Ishikawa (cell line): ENCODE measurements at regions not wholly inside any gene's neighbourhood (a gene's known extent, or its start where the extent isn't known, plus 50 kb on each side); places are given as distances from the start of the nearest gene placed in this dataset.

Experiments
- CEBPB ChIP-seq: IDR thresholded peaks from 2 replicates; pipeline ENCODE4 v1.6.1; 2012
- CREB1 ChIP-seq: IDR thresholded peaks from 2 replicates; pipeline ENCODE4 v1.6.1; 2012; ENCODE audit warnings: low read depth
- EGR1 ChIP-seq: IDR thresholded peaks from 2 replicates; pipeline ENCODE4 v1.6.1; 2012
- EP300 ChIP-seq: IDR thresholded peaks from 2 replicates; pipeline ENCODE4 v1.6.1; 2012; ENCODE audit warnings: borderline replicate concordance
- FOXM1 ChIP-seq: IDR thresholded peaks from 2 replicates; pipeline ENCODE4 v1.6.1; 2012; ENCODE audit warnings: low read depth, borderline replicate concordance
- NFIC ChIP-seq: IDR thresholded peaks from 2 replicates; pipeline ENCODE4 v1.6.1; 2012
- RAD21 ChIP-seq: IDR thresholded peaks from 2 replicates; pipeline ENCODE4 v1.6.1; 2012; ENCODE audit warnings: low read depth
- TAF1 ChIP-seq: IDR thresholded peaks from 2 replicates; pipeline ENCODE4 v1.6.1; 2012; ENCODE audit warnings: low read depth, mild to moderate bottlenecking
- TCF12 ChIP-seq: IDR thresholded peaks from 2 replicates; pipeline ENCODE4 v1.6.1; 2012; ENCODE audit warnings: low read depth
- TEAD4 ChIP-seq: IDR thresholded peaks from 2 replicates; pipeline ENCODE4 v1.6.1; 2012
- YY1 ChIP-seq: IDR thresholded peaks from 2 replicates; pipeline ENCODE4 v1.6.1; 2012; ENCODE audit warnings: low read depth
- ZBTB7A ChIP-seq: IDR thresholded peaks from 2 replicates; pipeline ENCODE4 v1.6.1; 2012; ENCODE audit warnings: low read depth
- TF ChIP-seq, protein P1 (sequence below): IDR thresholded peaks from 2 replicates; pipeline ENCODE4 v1.6.1; 2012
- TF ChIP-seq, protein P2 (sequence below): IDR thresholded peaks from 2 replicates; pipeline ENCODE4 v1.6.1; 2012
- TF ChIP-seq, protein P3 (sequence below): IDR thresholded peaks from 2 replicates; pipeline ENCODE4 v1.6.1; 2012; ENCODE audit warnings: low read depth, mild to moderate bottlenecking

DNA sequence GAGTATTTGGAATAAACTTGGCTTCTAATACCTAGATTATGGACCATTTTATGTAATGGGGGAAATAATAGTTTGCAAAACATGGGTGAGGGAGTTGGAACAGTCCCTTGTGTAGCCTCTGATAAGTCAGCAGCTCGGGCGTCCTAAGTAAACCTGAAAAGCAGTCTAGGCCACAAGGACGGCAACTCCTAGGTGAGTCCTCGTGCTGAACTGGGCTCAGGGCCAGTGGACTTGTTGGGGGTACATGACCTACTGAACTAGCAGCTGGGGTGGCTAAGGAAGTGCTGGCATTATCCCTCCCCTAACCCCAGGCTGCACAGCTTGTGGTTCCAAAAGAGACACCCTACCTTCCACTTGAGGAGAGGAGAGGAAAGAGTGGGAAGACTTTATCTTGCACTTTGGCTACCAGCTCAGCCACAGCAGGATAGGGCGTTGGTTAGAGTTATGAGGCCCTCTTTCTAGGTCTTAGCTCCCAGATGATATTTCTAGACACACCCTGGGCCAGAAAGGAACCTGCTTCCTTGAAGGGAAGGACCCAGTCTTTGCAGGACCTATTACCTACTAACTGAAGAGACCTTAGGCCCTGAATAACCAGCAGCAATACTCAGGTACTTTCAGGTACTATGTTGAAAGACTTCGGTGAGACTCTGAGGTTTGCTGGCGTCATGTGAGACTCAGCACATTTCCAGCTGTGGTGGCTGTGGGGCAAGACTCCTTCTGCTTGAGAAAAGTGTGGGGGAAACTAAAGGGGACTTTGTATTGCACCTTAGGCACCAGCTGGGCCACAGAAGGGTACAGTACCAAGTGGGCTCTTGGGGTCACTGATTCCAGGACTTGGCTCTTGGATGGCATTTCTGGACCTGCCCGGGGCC is 71.0 kb downstream of the AQP4 start:
- TF ChIP-seq EP300 (no peak), YY1 (no peak)

DNA sequence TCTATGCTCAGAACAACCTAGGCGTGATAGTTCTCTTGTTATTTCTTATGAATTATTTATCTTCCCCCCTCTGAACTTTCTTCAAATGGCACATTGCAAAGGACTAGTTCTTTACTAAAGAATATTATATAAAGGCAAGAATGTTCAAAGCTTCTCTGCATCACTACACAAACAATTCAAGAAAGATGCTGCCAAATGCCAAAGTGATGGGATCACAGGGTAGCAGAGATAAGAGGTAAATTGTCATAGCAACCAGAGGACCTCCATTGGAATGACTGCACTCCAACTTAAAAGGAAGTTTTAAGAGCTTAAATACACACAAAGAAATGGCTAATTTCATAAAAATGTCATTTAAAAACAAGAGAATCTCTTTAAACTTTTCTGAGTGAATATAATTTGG is 72.8 kb downstream of the AQP4 start:
- no peak for TF ChIP-seq CREB1
- no peak for TF ChIP-seq TEAD4
- no peak for TF ChIP-seq ZBTB7A
- TF ChIP-seq, protein P1, sequence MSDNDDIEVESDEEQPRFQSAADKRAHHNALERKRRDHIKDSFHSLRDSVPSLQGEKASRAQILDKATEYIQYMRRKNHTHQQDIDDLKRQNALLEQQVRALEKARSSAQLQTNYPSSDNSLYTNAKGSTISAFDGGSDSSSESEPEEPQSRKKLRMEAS = no peak

DNA sequence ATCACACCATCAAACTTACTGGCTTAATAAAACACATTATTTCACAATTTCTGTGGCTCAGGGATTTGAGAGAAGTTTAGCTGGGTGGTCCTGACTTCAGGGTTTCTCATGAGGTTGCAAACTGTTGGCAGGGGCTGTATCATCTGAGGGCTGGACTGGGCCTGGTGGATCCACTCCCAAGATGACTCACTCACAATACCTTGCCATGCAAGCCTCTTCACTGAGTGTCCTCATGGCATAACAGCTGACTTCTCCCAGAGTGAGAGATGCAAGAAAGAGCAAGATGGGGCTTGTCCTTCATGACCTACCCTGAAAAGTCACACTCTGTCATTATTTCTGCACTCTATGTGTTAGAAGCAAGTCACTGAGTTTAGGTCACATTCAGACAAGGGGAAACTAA is 73.8 kb downstream of the AQP4 start:
- TF ChIP-seq, protein P2, sequence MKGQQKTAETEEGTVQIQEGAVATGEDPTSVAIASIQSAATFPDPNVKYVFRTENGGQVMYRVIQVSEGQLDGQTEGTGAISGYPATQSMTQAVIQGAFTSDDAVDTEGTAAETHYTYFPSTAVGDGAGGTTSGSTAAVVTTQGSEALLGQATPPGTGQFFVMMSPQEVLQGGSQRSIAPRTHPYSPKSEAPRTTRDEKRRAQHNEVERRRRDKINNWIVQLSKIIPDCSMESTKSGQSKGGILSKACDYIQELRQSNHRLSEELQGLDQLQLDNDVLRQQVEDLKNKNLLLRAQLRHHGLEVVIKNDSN = no peak
- TF ChIP-seq ZBTB7A = no peak
- TF ChIP-seq EGR1 = no peak
- no peak for TF ChIP-seq YY1
- TF ChIP-seq CREB1 = no peak
- TF ChIP-seq RAD21 = no peak
- TF ChIP-seq EP300 = no peak
- TF ChIP-seq TAF1 = no peak
- no peak for TF ChIP-seq FOXM1
- no peak for TF ChIP-seq NFIC
- TF ChIP-seq, protein P3, sequence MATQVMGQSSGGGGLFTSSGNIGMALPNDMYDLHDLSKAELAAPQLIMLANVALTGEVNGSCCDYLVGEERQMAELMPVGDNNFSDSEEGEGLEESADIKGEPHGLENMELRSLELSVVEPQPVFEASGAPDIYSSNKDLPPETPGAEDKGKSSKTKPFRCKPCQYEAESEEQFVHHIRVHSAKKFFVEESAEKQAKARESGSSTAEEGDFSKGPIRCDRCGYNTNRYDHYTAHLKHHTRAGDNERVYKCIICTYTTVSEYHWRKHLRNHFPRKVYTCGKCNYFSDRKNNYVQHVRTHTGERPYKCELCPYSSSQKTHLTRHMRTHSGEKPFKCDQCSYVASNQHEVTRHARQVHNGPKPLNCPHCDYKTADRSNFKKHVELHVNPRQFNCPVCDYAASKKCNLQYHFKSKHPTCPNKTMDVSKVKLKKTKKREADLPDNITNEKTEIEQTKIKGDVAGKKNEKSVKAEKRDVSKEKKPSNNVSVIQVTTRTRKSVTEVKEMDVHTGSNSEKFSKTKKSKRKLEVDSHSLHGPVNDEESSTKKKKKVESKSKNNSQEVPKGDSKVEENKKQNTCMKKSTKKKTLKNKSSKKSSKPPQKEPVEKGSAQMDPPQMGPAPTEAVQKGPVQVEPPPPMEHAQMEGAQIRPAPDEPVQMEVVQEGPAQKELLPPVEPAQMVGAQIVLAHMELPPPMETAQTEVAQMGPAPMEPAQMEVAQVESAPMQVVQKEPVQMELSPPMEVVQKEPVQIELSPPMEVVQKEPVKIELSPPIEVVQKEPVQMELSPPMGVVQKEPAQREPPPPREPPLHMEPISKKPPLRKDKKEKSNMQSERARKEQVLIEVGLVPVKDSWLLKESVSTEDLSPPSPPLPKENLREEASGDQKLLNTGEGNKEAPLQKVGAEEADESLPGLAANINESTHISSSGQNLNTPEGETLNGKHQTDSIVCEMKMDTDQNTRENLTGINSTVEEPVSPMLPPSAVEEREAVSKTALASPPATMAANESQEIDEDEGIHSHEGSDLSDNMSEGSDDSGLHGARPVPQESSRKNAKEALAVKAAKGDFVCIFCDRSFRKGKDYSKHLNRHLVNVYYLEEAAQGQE = no peak
- no peak for TF ChIP-seq TEAD4
- TF ChIP-seq, protein P1 = no peak
- TF ChIP-seq CEBPB = no peak
- TF ChIP-seq TCF12 = no peak

DNA sequence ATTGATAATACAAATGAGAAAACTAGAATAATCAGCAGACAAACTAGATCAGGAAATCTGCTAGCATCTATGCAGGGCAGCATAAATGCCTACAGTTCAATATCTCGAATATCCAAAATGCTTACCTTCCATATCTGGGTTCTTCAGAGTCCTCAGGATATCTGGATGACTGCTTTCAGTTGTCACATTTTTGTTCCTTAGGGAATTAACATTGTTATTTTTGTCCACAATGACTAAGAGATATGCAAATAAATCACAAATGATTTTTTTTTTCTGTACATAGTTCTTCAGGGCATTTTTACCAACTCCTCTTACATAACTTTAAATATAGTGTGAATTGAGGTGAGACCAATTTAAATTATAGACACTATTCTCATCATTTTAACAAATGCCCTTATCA is 80.9 kb downstream of the AQP4 start:
- TF ChIP-seq FOXM1 (no peak), EP300 (no peak), YY1 (no peak), ZBTB7A (no peak), TAF1 (no peak), NFIC (no peak), TCF12 (no peak), TEAD4 (no peak), CEBPB (no peak), RAD21 (no peak), EGR1 (no peak), CREB1 (no peak)
- TF ChIP-seq, protein P2 = no peak
- TF ChIP-seq, protein P1 = no peak
- TF ChIP-seq, protein P3 = no peak

DNA sequence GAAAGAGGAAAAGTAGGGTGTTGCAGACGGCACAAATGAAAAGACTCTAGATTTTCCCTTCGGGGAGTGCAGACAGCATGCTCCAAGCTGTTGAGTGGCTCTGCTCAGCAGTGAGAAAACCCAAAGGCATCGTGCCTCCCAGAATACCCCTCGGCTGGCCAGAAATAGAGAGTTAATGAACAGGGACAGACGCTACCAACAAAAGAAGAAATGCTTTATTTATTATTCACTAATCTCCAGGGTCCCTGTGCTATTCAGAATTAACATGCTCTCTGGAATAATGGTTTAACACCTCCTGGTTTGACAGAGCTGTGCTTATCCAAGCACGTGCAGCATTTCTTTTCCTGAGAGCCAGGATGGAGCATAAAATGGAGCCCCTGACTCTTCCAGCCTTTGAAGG is 82.3 kb downstream of the AQP4 start:
- TF ChIP-seq CREB1 = no peak

DNA sequence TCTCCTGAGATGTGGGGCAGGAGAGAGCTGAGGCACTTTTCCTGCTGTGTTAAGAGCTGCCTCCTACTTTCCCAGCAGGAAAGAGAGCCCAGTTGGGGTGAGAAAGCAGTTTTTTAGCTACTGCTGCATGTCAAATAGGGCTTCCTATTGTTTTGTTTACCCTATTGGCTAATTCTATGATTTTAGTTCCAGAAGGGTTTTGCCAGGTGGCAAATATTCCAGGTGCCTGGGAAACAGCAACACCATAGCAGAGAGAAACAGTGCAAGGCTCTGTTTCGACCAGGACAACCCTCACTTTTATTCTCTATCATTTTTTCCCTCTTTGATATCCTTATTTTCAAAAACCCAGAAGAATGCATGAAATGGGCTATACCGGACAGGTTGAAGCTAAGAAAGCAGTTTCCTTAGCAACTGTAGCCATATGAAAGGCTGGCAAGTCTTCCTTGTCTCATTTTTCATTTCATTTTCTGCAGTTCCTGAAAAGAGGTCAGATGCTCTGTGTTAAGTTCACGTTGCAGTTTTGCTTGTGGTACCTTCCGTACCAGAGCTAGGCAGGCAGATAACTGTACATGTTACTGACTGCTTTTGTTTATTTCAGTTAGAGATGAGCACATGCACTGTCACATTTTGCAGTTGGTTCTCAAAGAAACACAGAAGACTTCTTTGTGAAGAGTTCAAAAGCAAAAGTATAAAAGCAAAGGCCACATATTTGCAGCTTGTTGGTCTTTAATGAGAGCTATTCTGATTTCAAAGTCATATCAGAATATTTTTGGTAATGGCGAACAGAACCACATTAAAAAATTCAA is 84.8 kb downstream of the AQP4 start:
- TF ChIP-seq TEAD4 (no peak), ZBTB7A (no peak), TAF1 (no peak), NFIC (no peak), EP300 (no peak), CEBPB (no peak), EGR1 (no peak), YY1 (no peak), TCF12 (no peak), CREB1 (no peak), FOXM1 (no peak), RAD21 (no peak)
- TF ChIP-seq, protein P1 = no peak
- TF ChIP-seq, protein P2 = no peak
- TF ChIP-seq, protein P3 = no peak
